ENCODE measurements at regions not wholly inside any gene's neighbourhood (a gene's known extent, or its start where the extent isn't known, plus 50 kb on each side); places are given as distances from the start of the nearest gene placed in this dataset.

- intact Hi-C loops (cut with micrococcal nuclease) = no loop called here
- no peaks in the 10 kb centered on the region for H3K9me3 Mint-ChIP-seq
- CTCF ChIA-PET = no interaction called here
- POLR2A ChIA-PET = no interaction called here
- no peak for ATAC-seq (ENCODE audit: low read depth)
- DNase-seq = no peak
- H3K4me1 Mint-ChIP-seq = no peaks in the 10 kb centered on the region
- H3K4me3 Mint-ChIP-seq = no peak overlapping the region
- no peaks in the 10 kb centered on the region for H3K27me3 Mint-ChIP-seq
- H3K36me3 Mint-ChIP-seq (ENCODE audit: low read depth) = no peaks in the 10 kb centered on the region
- H3K27ac Mint-ChIP-seq = no peak overlapping the region
- no peak for TF ChIP-seq CTCF (IDR thresholded peaks at IDR 0.05)
Observed at GRCh38 chr10:53233749-53234148, 461.2 kb upstream of the MBL2 start.

GRCh38 chr10:53230651-53231050, 458.1 kb upstream of the MBL2 start:
- Mint-ChIP-seq H3K9me3 (peaks cover 3% of the 10 kb centered on the region), H3K4me1 (no peaks in the 10 kb centered on the region), H3K27me3 (no peaks in the 10 kb centered on the region), H3K27ac (no peak overlapping the region), H3K4me3 (no peak overlapping the region), H3K36me3 (ENCODE audit: low read depth) (no peaks in the 10 kb centered on the region)
- CTCF ChIA-PET = no interaction called here
- POLR2A ChIA-PET = no interaction called here
- DNase-seq (no peak), ATAC-seq (ENCODE audit: low read depth) (no peak)
- no peak for TF ChIP-seq CTCF (IDR thresholded peaks at IDR 0.05)
- intact Hi-C loops (cut with micrococcal nuclease) = no loop called here

GRCh38 chr10:53223851-53224250, 451.3 kb upstream of the MBL2 start:
- no peaks in the 10 kb centered on the region for H3K36me3 Mint-ChIP-seq (ENCODE audit: low read depth)
- ATAC-seq (ENCODE audit: low read depth) (no peak), DNase-seq (no peak)
- H3K4me3 Mint-ChIP-seq = no peak overlapping the region
- H3K4me1 Mint-ChIP-seq = no peaks in the 10 kb centered on the region
- no peak for TF ChIP-seq CTCF (IDR thresholded peaks at IDR 0.05)
- no peak overlapping the region for H3K27ac Mint-ChIP-seq
- CTCF ChIA-PET = no interaction called here
- POLR2A ChIA-PET = no interaction called here
- intact Hi-C loops (cut with micrococcal nuclease) = no loop called here
- H3K9me3 Mint-ChIP-seq = peaks cover 5% of the 10 kb centered on the region
- H3K27me3 Mint-ChIP-seq = no peaks in the 10 kb centered on the region

- H3K27me3 Mint-ChIP-seq = no peaks in the 10 kb centered on the region
- CTCF ChIA-PET = no interaction called here
- H3K27ac Mint-ChIP-seq = no peak overlapping the region
- H3K36me3 Mint-ChIP-seq (ENCODE audit: low read depth) = no peaks in the 10 kb centered on the region
- no peaks in the 10 kb centered on the region for H3K4me1 Mint-ChIP-seq
- no peak for DNase-seq
- no peak overlapping the region for H3K4me3 Mint-ChIP-seq
- no peak for TF ChIP-seq CTCF (IDR thresholded peaks at IDR 0.05)
- peaks cover 2% of the 10 kb centered on the region for H3K9me3 Mint-ChIP-seq
- intact Hi-C loops (cut with micrococcal nuclease) = no loop called here
- ATAC-seq (ENCODE audit: low read depth) = no peak
- POLR2A ChIA-PET = no interaction called here
Observed at GRCh38 chr10:53222806-53223205, 450.2 kb upstream of the MBL2 start.

- no peak for ATAC-seq (ENCODE audit: low read depth)
- Mint-ChIP-seq H3K36me3 (ENCODE audit: low read depth) (no peaks in the 10 kb centered on the region), H3K9me3 (peaks cover 8% of the 10 kb centered on the region), H3K27me3 (no peaks in the 10 kb centered on the region), H3K4me1 (no peaks in the 10 kb centered on the region), H3K27ac (no peak overlapping the region), H3K4me3 (no peak overlapping the region)
- ChIA-PET CTCF (no interaction called here), POLR2A (no interaction called here)
- no peak for TF ChIP-seq CTCF (IDR thresholded peaks at IDR 0.05)
- no peak for DNase-seq
- intact Hi-C loops (cut with micrococcal nuclease) = no loop called here
Observed at GRCh38 chr10:53209944-53210611, 437.5 kb upstream of the MBL2 start.

All from activated B cell treated with CpG ODN at 0.5 μM for 24 hours (primary cell).